BE2C (cell line): ENCODE measurements at regions not wholly inside any gene's neighbourhood (a gene's known extent, or its start where the extent isn't known, plus 50 kb on each side); places are given as distances from the start of the nearest gene placed in this dataset.
"Not testable (repeated sequence)": the region's sequence is repeated elsewhere in the genome, so short reads cannot be mapped to it uniquely, and the experiment has no call there.

Source experiments
- DNase-seq: peaks from one replicate; pipeline ENCODE4 v3.0.0-alpha.2; 2020
- H3K27me3 ChIP-seq: fragments of 250-450 bp; sonication (Bioruptor Pico); 2 replicates; pipeline ENCODE4 v1.5.1; 2020; ENCODE audit warnings: mild to moderate bottlenecking
- H3K36me3 ChIP-seq: fragments of 250-450 bp; sonication (Bioruptor Pico); 2 replicates; pipeline ENCODE4 v1.5.1; 2020; ENCODE audit warnings: mild to moderate bottlenecking
- H3K4me1 ChIP-seq: fragments of 250-450 bp; sonication (Bioruptor Pico); 2 replicates; pipeline ENCODE4 v1.5.1; 2020
- H3K4me3 ChIP-seq: 2 replicates; pipeline ENCODE4 v1.5.1; 2011; ENCODE audit warnings: low read depth, low read length
- H3K9me3 ChIP-seq: fragments of 250-450 bp; sonication (Bioruptor Pico); 2 replicates; pipeline ENCODE4 v1.5.1; 2020
- CTCF ChIP-seq: IDR thresholded peaks from 2 replicates; pipeline ENCODE4 v1.5.1; 2012; ENCODE audit warnings: mild to moderate bottlenecking, low read depth, low read length

- Histone ChIP-seq H3K4me3 (no peak overlapping the region), H3K27me3 (no peaks in the 10 kb centered on the region), H3K9me3 (no peaks in the 10 kb centered on the region), H3K4me1 (no peaks in the 10 kb centered on the region), H3K36me3 (no peaks in the 10 kb centered on the region)
- no peak for DNase-seq
- no peak for TF ChIP-seq CTCF
These were observed 898.3 kb downstream of the REEP3 start for GRCh38 chr10:64419461-64419860.

GRCh38 chr10:64426745-64427144 is 905.5 kb downstream of the REEP3 start:
- TF ChIP-seq CTCF, result no peak
- H3K27me3 ChIP-seq, result no peaks in the 10 kb centered on the region
- H3K9me3 ChIP-seq, result no peaks in the 10 kb centered on the region
- H3K4me1 ChIP-seq, result no peaks in the 10 kb centered on the region
- H3K4me3 ChIP-seq, result no peak overlapping the region
- no peaks in the 10 kb centered on the region for H3K36me3 ChIP-seq
- DNase-seq, result no peak

GRCh38 chr10:64430690-64431323 is 909.6 kb downstream of the REEP3 start:
- Histone ChIP-seq H3K4me1 (no peaks in the 10 kb centered on the region), H3K36me3 (no peaks in the 10 kb centered on the region), H3K27me3 (no peaks in the 10 kb centered on the region), H3K9me3 (no peaks in the 10 kb centered on the region), H3K4me3 (no peak overlapping the region)
- DNase-seq, result peak; percentile 51
- TF ChIP-seq CTCF, result peak; percentile 81

- not testable (repeated sequence) for H3K27me3 ChIP-seq, DNase-seq, H3K4me3 ChIP-seq, H3K4me1 ChIP-seq, H3K36me3 ChIP-seq, H3K9me3 ChIP-seq
These were observed 920.7 kb downstream of the REEP3 start for GRCh38 chr10:64441872-64442271.

GRCh38 chr10:64444163-64444562 is 923.0 kb downstream of the REEP3 start:
- no peaks in the 10 kb centered on the region for H3K4me1 ChIP-seq
- H3K9me3 ChIP-seq, result no peaks in the 10 kb centered on the region
- H3K36me3 ChIP-seq, result no peaks in the 10 kb centered on the region
- no peak for TF ChIP-seq CTCF
- DNase-seq, result no peak
- H3K4me3 ChIP-seq, result no peak overlapping the region
- H3K27me3 ChIP-seq, result no peaks in the 10 kb centered on the region

GRCh38 chr10:64444564-64444963 is 923.4 kb downstream of the REEP3 start:
- no peak overlapping the region for H3K4me3 ChIP-seq
- TF ChIP-seq CTCF, result no peak
- H3K36me3 ChIP-seq, result no peaks in the 10 kb centered on the region
- H3K9me3 ChIP-seq, result no peaks in the 10 kb centered on the region
- H3K27me3 ChIP-seq, result no peaks in the 10 kb centered on the region
- H3K4me1 ChIP-seq, result no peaks in the 10 kb centered on the region
- DNase-seq, result no peak

GRCh38 chr10:64449603-64450002 is 928.4 kb downstream of the REEP3 start:
- DNase-seq, result no peak
- H3K27me3 ChIP-seq, result no peaks in the 10 kb centered on the region
- TF ChIP-seq CTCF, result no peak
- H3K9me3 ChIP-seq, result no peaks in the 10 kb centered on the region
- no peaks in the 10 kb centered on the region for H3K4me1 ChIP-seq
- H3K36me3 ChIP-seq, result no peaks in the 10 kb centered on the region
- H3K4me3 ChIP-seq, result no peak overlapping the region
